Astrocyte of the spinal cord (primary cell): ENCODE measurements at regions not wholly inside any gene's neighbourhood (a gene's known extent, or its start where the extent isn't known, plus 50 kb on each side); places are given as distances from the start of the nearest gene placed in this dataset.
A peak's percentile ranks its signal among the peaks of the same experiment; 100 is the strongest.

Experiments used
- DNase-seq: peaks from one replicate; pipeline ENCODE4 v3.0.0; 2011; ENCODE audit warnings: low read depth, low spot score
- H3K4me3 ChIP-seq: 2 replicates; pipeline ENCODE4 v1.5.1; 2011; ENCODE audit warnings: low read depth, mild to moderate bottlenecking, low read length, moderate library complexity
- in situ Hi-C: cut with HindIII; loops from 2 replicates; pipeline ENCODE4 v1.10.0; 2017; ENCODE audit warnings: low sequenced_read_pairs
- TF ChIP-seq, protein P1 (sequence below): IDR thresholded peaks from 2 replicates; pipeline ENCODE4 v1.5.1; 2012; ENCODE audit warnings: low read depth, mild to moderate bottlenecking, low read length, inconsistent platforms

DNA sequence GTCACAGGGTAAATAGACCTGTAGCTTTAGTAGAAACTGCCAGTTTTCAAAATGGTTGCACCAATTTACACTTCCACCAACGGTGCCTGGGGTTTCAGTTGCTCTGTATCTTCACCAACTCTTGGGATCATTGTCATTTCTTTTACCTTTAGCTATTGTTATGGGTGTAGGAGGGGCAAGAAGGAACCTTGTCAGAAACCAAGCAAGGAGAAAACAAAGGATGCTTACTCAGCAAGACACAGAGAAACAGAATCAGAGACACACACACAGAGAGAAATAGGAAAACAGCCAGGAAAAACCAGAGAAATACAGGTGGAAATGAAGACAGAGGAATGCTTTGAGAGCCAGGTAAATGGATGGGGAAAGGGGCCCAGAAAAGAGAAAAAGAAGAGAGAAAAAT, 367.6 kb downstream of the MIAT start:
- no peak for DNase-seq
- TF ChIP-seq, protein P1, sequence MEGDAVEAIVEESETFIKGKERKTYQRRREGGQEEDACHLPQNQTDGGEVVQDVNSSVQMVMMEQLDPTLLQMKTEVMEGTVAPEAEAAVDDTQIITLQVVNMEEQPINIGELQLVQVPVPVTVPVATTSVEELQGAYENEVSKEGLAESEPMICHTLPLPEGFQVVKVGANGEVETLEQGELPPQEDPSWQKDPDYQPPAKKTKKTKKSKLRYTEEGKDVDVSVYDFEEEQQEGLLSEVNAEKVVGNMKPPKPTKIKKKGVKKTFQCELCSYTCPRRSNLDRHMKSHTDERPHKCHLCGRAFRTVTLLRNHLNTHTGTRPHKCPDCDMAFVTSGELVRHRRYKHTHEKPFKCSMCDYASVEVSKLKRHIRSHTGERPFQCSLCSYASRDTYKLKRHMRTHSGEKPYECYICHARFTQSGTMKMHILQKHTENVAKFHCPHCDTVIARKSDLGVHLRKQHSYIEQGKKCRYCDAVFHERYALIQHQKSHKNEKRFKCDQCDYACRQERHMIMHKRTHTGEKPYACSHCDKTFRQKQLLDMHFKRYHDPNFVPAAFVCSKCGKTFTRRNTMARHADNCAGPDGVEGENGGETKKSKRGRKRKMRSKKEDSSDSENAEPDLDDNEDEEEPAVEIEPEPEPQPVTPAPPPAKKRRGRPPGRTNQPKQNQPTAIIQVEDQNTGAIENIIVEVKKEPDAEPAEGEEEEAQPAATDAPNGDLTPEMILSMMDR = no peak
- H3K4me3 ChIP-seq = no peak overlapping the region
- in situ Hi-C loops = no loop called here

DNA sequence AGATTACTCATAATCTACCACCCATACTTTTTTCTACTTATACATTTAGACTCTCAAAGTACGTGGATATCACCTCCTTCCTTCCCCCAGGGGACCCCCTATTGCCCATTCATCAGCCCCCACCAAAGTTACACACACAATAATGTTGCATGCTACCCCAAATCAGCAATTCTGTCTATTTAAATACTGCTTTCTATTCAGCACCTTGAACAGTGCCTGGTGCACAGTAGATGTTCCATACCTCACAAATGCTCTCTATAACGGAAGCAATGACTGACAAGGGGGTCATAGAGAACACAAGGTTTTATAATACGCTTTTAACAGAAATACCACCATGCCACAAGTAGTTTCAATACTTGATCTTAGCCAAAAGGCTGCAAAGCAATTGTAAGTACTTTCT, 370.7 kb downstream of the MIAT start:
- in situ Hi-C loops = no loop called here
- DNase-seq = no peak
- H3K4me3 ChIP-seq = no peak overlapping the region
- TF ChIP-seq, protein P1 = no peak

DNA sequence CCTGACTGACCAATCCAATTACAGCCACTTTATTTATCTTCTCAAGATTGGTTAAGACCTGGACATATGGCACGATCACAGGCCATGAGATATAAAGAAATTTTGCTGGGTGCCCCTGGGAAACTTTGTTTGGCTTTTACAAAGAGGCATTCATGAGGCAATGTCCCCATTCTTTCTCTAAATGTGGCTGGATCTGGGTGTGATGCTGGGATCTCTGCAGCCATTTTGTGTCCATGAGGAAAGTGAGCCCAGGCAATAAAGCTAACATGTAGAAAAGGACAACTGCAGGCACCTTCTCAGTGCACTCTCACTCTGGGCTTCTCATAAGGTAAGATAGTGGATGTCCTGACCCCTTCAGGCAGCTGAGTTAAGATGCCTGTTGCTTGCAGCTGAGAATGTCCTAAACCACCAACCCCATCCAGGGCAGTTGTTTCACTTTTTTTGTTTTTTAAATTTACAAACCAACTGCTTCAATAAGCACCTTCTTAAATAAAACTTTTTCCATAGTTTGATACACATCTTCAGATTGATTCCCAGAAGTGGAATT, 372.3 kb downstream of the MIAT start:
- DNase-seq = no peak
- in situ Hi-C loops = no loop called here
- no peak overlapping the region for H3K4me3 ChIP-seq
- TF ChIP-seq, protein P1 = no peak

DNA sequence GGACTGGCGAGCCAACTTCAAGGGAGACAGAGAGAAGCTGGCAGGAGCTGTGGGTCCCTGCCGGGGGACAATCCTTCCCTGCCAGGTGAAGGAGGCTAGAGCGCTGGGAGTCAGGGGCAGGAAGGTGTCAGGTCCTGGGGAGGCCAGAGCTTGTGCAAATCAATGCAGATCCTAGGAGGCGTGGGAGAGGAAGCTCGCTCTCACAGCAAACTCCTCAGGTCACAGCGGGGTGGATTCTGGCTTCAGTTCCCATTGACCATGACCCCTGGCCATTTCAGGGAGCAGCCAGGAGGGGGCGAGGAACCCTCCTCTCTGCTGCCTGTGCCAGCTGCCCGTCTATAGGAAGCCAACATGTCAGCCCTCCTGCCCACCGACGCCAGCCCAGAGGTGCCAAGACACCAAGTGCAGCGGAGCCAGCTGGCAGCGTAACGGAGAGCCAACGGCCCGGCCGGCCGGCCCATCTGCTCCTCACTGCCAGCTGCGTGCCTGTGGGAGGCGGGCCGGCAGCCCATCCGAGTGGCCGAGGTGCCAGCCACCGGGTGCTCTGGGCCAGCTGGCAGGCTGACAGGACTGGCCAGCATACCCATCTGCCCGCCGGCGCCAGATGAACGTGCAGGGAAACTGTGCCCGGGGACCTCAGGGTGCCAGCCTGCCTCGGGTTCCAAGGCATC, 374.8 kb downstream of the MIAT start:
- H3K4me3 ChIP-seq = no peak overlapping the region
- in situ Hi-C loops = no loop called here
- peak; percentile 17 for DNase-seq
- TF ChIP-seq, protein P1 = peak; percentile 50

DNA sequence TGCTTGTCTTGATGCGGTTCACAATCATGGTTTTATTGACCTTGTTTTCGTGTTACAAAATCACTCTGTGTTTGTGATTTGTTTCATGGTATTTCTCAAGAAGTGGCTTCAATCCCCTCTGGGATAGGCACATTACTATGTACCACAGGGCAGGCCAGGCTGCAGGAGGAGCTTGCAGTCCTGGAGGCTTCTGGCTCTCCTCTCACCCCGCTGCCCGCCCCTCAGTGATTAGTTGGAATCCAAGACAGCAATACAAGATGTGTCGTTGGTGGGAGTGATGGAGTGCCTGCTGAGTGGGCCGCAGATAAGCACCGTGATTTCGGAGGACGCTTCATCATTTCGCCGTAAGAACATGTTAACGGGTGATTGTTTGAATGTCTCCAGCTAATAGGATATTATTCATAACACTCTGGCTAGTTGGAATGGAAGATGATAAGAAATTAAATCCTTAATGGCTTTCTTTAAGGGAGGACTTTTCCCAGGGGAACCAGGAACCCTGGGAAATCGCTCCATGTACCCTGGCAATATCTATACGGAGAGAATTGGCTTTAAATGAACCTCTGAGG, 384.4 kb downstream of the MIAT start:
- TF ChIP-seq, protein P1 = no peak
- DNase-seq = no peak
- in situ Hi-C loops = no loop called here
- H3K4me3 ChIP-seq = no peak overlapping the region

DNA sequence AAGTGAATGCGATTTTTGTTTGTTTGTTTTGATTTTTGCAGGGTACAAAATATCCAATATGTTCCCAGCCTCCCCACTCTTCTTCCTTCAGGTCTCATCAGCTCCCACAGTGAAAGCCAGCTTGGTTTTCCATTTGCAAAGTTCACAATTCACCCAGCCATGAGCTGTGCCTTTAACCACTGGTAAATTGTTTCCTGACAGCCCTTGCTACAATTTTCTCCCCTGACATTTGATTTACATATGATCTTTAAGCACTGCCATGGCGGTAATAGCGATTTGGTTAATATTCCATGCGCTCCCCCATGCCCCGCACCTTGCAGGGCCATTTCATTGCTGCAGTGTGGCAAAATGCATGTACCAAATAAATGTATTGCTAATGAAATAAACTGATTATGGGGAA, 385.9 kb downstream of the MIAT start:
- no peak overlapping the region for H3K4me3 ChIP-seq
- TF ChIP-seq, protein P1 = no peak
- in situ Hi-C loops = no loop called here
- DNase-seq = no peak
